Spleen (tissue), 7 donors: ENCODE measurements at regions not wholly inside any gene's neighbourhood (a gene's known extent, or its start where the extent isn't known, plus 50 kb on each side); places are given as distances from the start of the nearest gene placed in this dataset.

Experiments
- CTCF ChIP-seq, 11 experiments: fragments of 200-600 bp in 7 of 11; fragments of 450-650 bp in 4 of 11; sonication (generic) in 4 of 11; IDR thresholded peaks in 8 of 11; conservative IDR thresholded peaks in 3 of 11; 1 replicate in 7 of 11; 2 replicates in 4 of 11; pipeline versions ENCODE4 v1.4.0 to v1.8.0; 2016 to 2021; ENCODE audit warnings: antibody characterized with exemption in 11 of 11, inconsistent platforms in 4 of 11, mild to moderate bottlenecking in 1 of 11
- POLR2AphosphoS5 ChIP-seq, 3 donors: sonication (generic); formaldehyde crosslinking; IDR thresholded peaks; one replicate each; pipeline ENCODE4 v1.5.1; 2017; ENCODE audit warnings: antibody characterized with exemption in 3 of 3
- donor health status: DM: no; HTN: no; CAD: no; lungs with moderate emphysema.
- donor health status: DM: no; HTN: no; CAD: no.
- donor health status: DM: no; HTN: no; CAD: no.

GRCh38 chr5:52672459-52672858 lies 115.3 kb upstream of the ITGA1 start:
- no peak for TF ChIP-seq CTCF (IDR thresholded peaks at IDR 0.05 in 8 of 11, conservative IDR thresholded peaks at IDR 0.05 in 3 of 11)
- TF ChIP-seq POLR2AphosphoS5 (IDR thresholded peaks at IDR 0.05): no peak
